Astrocyte of the cerebellum (primary cell): ENCODE measurements at regions not wholly inside any gene's neighbourhood (a gene's known extent, or its start where the extent isn't known, plus 50 kb on each side); places are given as distances from the start of the nearest gene placed in this dataset.

ENCODE experiments used
- DNase-seq: peaks from one replicate; pipeline ENCODE4 v3.0.0-alpha.2; 2011; ENCODE audit warnings: low read depth
- H3K4me3 ChIP-seq: 2 replicates; pipeline ENCODE4 v1.5.1; 2011; ENCODE audit warnings: mild to moderate bottlenecking, low read depth, low read length, moderate library complexity
- CTCF ChIP-seq: IDR thresholded peaks from 2 replicates; pipeline ENCODE4 v1.5.1; 2012; ENCODE audit warnings: low read length, low read depth, moderate library complexity, mild to moderate bottlenecking; ENCODE audit errors: missing control alignments
- in situ Hi-C: cut with HindIII; loops from 2 replicates; pipeline ENCODE4 v1.10.0; 2017; ENCODE audit warnings: low sequenced_read_pairs

GRCh38 chr3:99049164-99049563 is 147.7 kb upstream of the DCBLD2 start:
- in situ Hi-C loops = no loop called here
- H3K4me3 ChIP-seq = no peak overlapping the region
- TF ChIP-seq CTCF = no peak
- DNase-seq = no peak

DNA sequence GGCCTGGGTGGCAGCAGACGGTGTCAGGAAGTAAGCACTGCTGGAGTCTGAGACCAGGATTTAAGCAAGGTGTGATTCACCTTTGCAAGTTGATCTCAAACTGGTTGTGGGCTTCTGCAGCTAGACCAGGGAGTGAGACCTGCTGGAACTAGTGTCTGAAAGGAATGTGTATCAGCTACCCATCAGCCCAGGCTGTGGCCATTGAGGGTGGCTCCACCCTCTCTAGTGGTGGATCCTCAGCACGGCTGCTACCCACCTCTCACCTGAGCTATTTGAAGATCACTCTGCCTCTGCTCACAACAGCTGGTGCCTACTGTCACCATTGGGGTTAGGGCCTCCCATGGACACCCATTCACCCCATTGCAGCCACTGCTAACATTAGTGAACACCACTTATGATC is 140.3 kb upstream of the DCBLD2 start:
- TF ChIP-seq CTCF = no peak
- no peak overlapping the region for H3K4me3 ChIP-seq
- in situ Hi-C loops = no loop called here
- no peak for DNase-seq

GRCh38 chr3:99031778-99032177 is 130.3 kb upstream of the DCBLD2 start:
- DNase-seq = no peak
- no peak for TF ChIP-seq CTCF
- H3K4me3 ChIP-seq = no peak overlapping the region
- in situ Hi-C loops = no loop called here

GRCh38 chr3:99023590-99024192 is 122.2 kb upstream of the DCBLD2 start:
- TF ChIP-seq CTCF = peak; percentile 58
- in situ Hi-C loops = loop anchor here (25.0 kb wide), 1 partner anchor 411 kb away; no protein-coding TSS in a partner anchor
- no peak overlapping the region for H3K4me3 ChIP-seq
- peak; percentile 36 for DNase-seq

DNA sequence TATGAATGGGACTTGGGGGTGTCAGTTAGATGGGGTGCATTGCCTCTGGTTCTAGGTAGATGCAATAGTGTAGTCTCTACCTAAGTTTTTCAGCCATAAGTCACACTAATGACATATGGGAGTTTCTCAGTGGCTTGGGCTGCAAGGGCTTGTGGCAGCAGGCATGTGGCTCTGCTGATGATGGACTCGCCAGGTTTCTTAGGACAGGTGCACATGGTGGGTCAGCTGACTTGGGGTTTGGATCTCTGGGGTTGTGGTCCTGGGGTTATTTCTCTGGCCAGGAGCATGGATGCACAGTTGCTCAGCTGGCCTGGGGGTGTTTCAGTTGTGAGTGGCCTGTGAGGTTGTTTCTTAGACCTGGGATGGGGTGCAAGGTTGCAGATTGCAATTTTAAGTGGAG is 120.0 kb upstream of the DCBLD2 start:
- in situ Hi-C loops = loop anchor here (25.0 kb wide), 1 partner anchor 409 kb away; no protein-coding TSS in a partner anchor
- TF ChIP-seq CTCF = no peak
- no peak overlapping the region for H3K4me3 ChIP-seq
- DNase-seq = no peak

DNA sequence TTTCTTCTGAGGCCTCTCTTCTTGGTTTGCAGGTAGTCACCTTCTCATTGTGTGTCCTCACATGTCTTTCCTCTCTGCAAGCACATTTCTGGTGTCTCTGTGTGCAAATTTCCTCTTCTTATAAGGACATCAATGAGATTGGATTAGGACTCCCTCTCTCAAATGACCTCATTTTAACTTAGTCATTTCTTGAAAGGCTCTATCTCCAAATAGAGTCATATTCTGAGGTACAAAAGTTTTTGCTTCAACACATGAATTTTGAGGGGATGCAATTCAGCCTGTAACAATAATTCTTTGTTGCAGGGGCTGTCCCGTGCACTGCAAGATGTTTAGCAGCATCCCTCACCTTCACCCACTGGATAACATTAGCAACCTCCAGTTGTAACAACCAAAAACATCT is 115.0 kb upstream of the DCBLD2 start:
- no peak overlapping the region for H3K4me3 ChIP-seq
- in situ Hi-C loops = loop anchor here (25.0 kb wide), 1 partner anchor 404 kb away; no protein-coding TSS in a partner anchor
- TF ChIP-seq CTCF = no peak
- no peak for DNase-seq
